Adrenal gland (tissue), 9 donors: ENCODE measurements at regions not wholly inside any gene's neighbourhood (a gene's known extent, or its start where the extent isn't known, plus 50 kb on each side); places are given as distances from the start of the nearest gene placed in this dataset.

Source experiments
- DNase-seq, 7 donors: peaks; one replicate each; pipeline ENCODE4 v3.0.0-alpha.2; 2019 to 2020
- H3K27ac ChIP-seq, 5 donors: fragments of 200-600 bp; sonication (generic) in 4 of 5; 1 replicate in 3 of 5; 2 replicates in 2 of 5; pipeline versions ENCODE4 v1.5.1 to v1.8.0; 2016 to 2020; ENCODE audit warnings: mild to moderate bottlenecking in 1 of 5
- H3K27me3 ChIP-seq: fragments of 200-600 bp; 2 replicates; pipeline ENCODE4 v1.8.0; 2021
- H3K36me3 ChIP-seq, 2 donors: fragments of 200-600 bp; replicated peaks in 1 of 2; 1 replicate in 1 of 2; 2 replicates in 1 of 2; pipeline versions ENCODE4 v1.5.1 to v1.8.0; 2018 to 2022
- H3K4me1 ChIP-seq, 2 donors: fragments of 200-600 bp; replicated peaks in 1 of 2; 1 replicate in 1 of 2; 2 replicates in 1 of 2; pipeline versions ENCODE4 v1.5.1 to v1.8.0; 2018 to 2021
- H3K4me3 ChIP-seq, 4 donors: fragments of 200-600 bp; sonication (generic) in 3 of 4; one replicate each; pipeline ENCODE4 v1.5.1; 2016 to 2018
- H3K9me3 ChIP-seq, 3 donors: fragments of 200-600 bp; sonication (generic) in 1 of 3; replicated peaks in 1 of 3; 1 replicate in 2 of 3; 2 replicates in 1 of 3; pipeline versions ENCODE4 v1.5.1 to v1.8.0; 2016 to 2021
- POLR2A ChIP-seq, 2 donors: fragments of 450-650 bp; IDR thresholded peaks; one replicate each; pipeline ENCODE4 v1.6.1; 2017; ENCODE audit warnings: antibody characterized with exemption in 2 of 2, mild to moderate bottlenecking in 2 of 2, moderate library complexity in 1 of 2
- WGBS, 4 donors: extraction: QIAGEN DNeasy Blood & Tissue Kit in 2 of 4; methylation state at CpG; one replicate each; pipeline versions ENCODE4 v1.1.5 to v1.1.7; 2013 to 2017; 5-methylcytosine and 5-hydroxymethylcytosine counted together
- intact Hi-C, 2 donors: fragments of 100-400 bp; cut with DNase I; formaldehyde crosslinking; loops; one replicate each; pipeline versions ENCODE4 v1.14.1 to v1.15.0; 2022 to 2023
- TF ChIP-seq, protein P1 (sequence below), 6 experiments: fragments of 450-650 bp in 4 of 6; fragments of 200-600 bp in 2 of 6; sonication (generic) in 1 of 6; IDR thresholded peaks; 1 replicate in 5 of 6; 2 replicates in 1 of 6; pipeline versions ENCODE4 v1.5.1 to v1.8.0; 2016 to 2021; ENCODE audit warnings: antibody characterized with exemption in 6 of 6, mild to moderate bottlenecking in 2 of 6, moderate library complexity in 1 of 6
- donor health status: healthy with polysubstance abuse.
- donor health status: Bipolar disorder and iron deficiency.
- donor health status: DM: yes; HTN: yes; CAD: no.
- donor health status: DM: no; HTN: no; CAD: no.
- donor health status: DM: no; HTN: no; CAD: no.

DNA sequence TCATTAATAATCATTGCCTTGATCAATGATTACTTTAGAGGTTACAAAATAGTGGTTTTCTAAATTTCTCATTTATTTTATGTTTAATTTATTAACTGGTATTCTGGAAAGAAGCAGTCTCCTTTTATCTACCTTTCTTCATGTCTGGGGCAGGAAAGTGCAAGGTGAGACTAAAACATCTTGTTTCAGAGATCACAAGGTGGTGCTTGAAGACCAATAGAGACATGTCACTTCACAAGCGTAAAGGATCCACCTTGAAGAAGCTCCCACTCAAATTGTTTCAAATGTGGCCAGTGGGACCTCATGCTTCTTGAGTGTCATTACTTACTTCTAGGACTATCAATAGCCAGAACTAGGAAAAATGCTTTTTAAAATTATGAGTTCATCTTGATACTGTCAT, 1568.7 kb downstream of the RPA4 start:
- Histone ChIP-seq H3K27me3 (peaks cover 7% of the 10 kb centered on the region), H3K4me1 (no peaks in the 10 kb centered on the region), H3K36me3 (no peaks in the 10 kb centered on the region), H3K4me3 (no peak overlapping the region), H3K27ac (no peak overlapping the region), H3K9me3 (no peaks in the 10 kb centered on the region)
- WGBS, 4 donors = 40 to 100% (median 97%) methylated on average over 1 of the region's 1 CpG
- TF ChIP-seq POLR2A (IDR thresholded peaks at IDR 0.05) = no peak
- TF ChIP-seq, protein P1, sequence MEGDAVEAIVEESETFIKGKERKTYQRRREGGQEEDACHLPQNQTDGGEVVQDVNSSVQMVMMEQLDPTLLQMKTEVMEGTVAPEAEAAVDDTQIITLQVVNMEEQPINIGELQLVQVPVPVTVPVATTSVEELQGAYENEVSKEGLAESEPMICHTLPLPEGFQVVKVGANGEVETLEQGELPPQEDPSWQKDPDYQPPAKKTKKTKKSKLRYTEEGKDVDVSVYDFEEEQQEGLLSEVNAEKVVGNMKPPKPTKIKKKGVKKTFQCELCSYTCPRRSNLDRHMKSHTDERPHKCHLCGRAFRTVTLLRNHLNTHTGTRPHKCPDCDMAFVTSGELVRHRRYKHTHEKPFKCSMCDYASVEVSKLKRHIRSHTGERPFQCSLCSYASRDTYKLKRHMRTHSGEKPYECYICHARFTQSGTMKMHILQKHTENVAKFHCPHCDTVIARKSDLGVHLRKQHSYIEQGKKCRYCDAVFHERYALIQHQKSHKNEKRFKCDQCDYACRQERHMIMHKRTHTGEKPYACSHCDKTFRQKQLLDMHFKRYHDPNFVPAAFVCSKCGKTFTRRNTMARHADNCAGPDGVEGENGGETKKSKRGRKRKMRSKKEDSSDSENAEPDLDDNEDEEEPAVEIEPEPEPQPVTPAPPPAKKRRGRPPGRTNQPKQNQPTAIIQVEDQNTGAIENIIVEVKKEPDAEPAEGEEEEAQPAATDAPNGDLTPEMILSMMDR (IDR thresholded peaks at IDR 0.05) = no peak
- intact Hi-C loops = no loop called here
- DNase-seq = no peak

DNA sequence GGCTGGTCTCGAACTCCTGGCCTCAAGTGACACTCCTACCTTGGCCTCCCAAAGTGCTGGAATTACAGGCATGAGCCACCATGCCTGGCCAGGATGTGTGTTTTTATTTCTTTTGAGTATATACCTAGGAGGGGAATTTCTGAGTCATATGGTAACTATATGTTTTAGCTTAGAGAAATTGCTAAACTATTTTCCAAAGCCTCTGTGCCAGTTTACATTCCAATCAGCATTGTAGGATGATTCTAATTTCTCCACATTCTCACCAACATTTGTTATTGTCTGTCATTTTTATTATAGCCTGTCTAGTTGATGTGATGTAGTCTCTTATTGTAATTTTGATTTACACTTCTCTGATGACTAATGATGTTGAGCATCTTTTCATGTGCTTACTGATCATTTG, 1576.0 kb downstream of the RPA4 start:
- Histone ChIP-seq H3K27ac (no peak overlapping the region), H3K36me3 (no peaks in the 10 kb centered on the region), H3K27me3 (peaks cover 8% of the 10 kb centered on the region), H3K4me3 (no peak overlapping the region), H3K4me1 (no peaks in the 10 kb centered on the region), H3K9me3 (no peaks in the 10 kb centered on the region)
- intact Hi-C loops = no loop called here
- 69 to 88% (median 80%) methylated on average over 1 of the region's 1 CpG for WGBS, 4 donors
- no peak for TF ChIP-seq POLR2A (IDR thresholded peaks at IDR 0.05)
- TF ChIP-seq, protein P1 (IDR thresholded peaks at IDR 0.05) = no peak
- no peak for DNase-seq

DNA sequence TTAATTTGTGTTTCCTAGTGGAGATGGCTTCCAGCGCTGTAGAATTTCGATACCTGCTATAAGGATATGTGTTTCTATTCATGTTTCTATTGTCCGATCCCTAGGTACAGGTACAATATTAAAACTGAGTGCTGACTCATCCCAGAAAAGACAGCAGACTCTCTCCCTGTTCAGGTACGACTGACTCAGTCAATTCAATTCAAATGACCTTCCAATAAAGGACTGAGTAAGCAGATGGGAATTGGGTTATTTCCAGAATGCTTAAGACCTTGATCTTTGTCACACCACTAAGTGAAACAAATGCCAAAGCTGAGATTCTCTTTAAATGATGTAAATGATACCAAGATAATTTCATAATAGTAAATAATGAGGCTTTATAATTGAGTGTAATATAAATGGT, 1596.9 kb downstream of the RPA4 start:
- 64 to 72% (median 70%) methylated on average over 4 of the region's 4 CpGs for WGBS, 4 donors
- Histone ChIP-seq H3K27me3 (no peaks in the 10 kb centered on the region), H3K36me3 (no peaks in the 10 kb centered on the region), H3K4me3 (no peak overlapping the region), H3K9me3 (no peaks in the 10 kb centered on the region), H3K27ac (no peak overlapping the region), H3K4me1 (no peaks in the 10 kb centered on the region)
- TF ChIP-seq, protein P1 (IDR thresholded peaks at IDR 0.05) = no peak
- no peak for TF ChIP-seq POLR2A (IDR thresholded peaks at IDR 0.05)
- intact Hi-C loops = no loop called here
- no peak for DNase-seq

DNA sequence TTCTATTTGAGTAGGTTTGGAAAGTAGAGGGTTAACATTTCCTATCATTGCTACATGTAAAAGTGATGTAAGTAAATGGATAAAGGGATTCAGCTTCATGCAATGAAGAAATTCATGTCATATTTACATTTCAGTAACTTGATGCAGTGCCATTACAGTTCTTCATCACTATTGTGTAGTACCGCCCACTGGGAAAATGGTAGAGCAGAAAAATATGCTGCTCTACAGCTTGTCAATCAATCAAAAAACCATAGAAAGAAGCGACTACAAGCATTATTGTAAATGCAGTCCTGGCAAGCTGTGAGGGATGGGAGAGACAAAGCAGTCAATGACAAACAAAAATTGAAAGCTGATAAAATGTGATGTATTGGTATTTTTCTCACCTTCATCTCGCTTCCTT, 1597.9 kb downstream of the RPA4 start:
- Histone ChIP-seq H3K4me3 (no peak overlapping the region), H3K27me3 (no peaks in the 10 kb centered on the region), H3K27ac (no peak overlapping the region), H3K36me3 (no peaks in the 10 kb centered on the region), H3K4me1 (no peaks in the 10 kb centered on the region), H3K9me3 (no peaks in the 10 kb centered on the region)
- DNase-seq = no peak
- TF ChIP-seq, protein P1 (IDR thresholded peaks at IDR 0.05) = no peak
- no peak for TF ChIP-seq POLR2A (IDR thresholded peaks at IDR 0.05)
- intact Hi-C loops = no loop called here
- 69 to 85% (median 79%) methylated on average over 3 of the region's 3 CpGs for WGBS, 4 donors
